SK-N-MC (cell line): ENCODE measurements at regions not wholly inside any gene's neighbourhood (a gene's known extent, or its start where the extent isn't known, plus 50 kb on each side); places are given as distances from the start of the nearest gene placed in this dataset.

Experiments
- EZH2 ChIP-seq: fragments of 200-600 bp; sonication (generic); IDR thresholded peaks from one replicate; pipeline ENCODE4 v1.6.1; 2017; ENCODE audit warnings: antibody characterized with exemption
- FOXP2 ChIP-seq: optimal IDR thresholded peaks from 2 replicates; pipeline ENCODE3; 2011; ENCODE audit warnings: mild to moderate bottlenecking, moderate library complexity; ENCODE audit not compliant: insufficient read depth; ENCODE audit errors: extremely low read length, control extremely low read depth
- POLR2AphosphoS5 ChIP-seq: IDR thresholded peaks from 2 replicates; pipeline ENCODE4 v1.6.1; 2012; ENCODE audit warnings: mild to moderate bottlenecking, low read depth, low read length, borderline replicate concordance

DNA sequence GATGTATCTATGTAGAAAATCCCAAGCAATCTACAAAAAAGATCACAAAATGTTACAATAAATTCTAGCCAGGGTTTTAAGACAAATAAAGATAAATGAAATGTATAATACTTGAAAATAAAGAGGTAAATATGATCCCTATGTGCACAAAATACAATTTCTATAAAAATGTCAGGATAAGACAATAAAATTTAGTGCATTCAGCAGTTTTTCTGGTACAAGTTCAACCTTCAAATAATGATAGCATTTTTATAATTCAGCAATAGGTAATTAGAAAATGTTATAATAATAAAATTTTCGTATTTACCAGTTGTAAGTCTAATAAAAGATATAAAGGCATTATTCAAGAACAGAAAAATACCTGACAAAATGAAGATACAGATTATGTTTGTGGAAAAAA is 726.8 kb upstream of the FAT3 start:
- TF ChIP-seq EZH2: no peak
- TF ChIP-seq POLR2AphosphoS5: no peak
- no peak for TF ChIP-seq FOXP2
